ENCODE measurements at regions not wholly inside any gene's neighbourhood (a gene's known extent, or its start where the extent isn't known, plus 50 kb on each side); places are given as distances from the start of the nearest gene placed in this dataset.

GRCh38 chr6:115830895-115831294 lies 229.8 kb downstream of the FRK start:
- Histone ChIP-seq H3K4me2 (ENCODE audit: low read length) (no peak overlapping the region), H3K36me3 (ENCODE audit: control insufficient read depth in 1 of 2, insufficient read depth in 2 of 2, low read length in 2 of 2) (no peaks in the 10 kb centered on the region), H3K4me3 (replicated peaks in 1 of 2; ENCODE audit: low read depth in 1 of 2, low read length in 2 of 2) (no peak overlapping the region), H3K9ac (ENCODE audit: low read length) (no peak overlapping the region), H3K79me2 (ENCODE audit: insufficient read depth, low read length) (no peaks in the 10 kb centered on the region), H2AFZ (ENCODE audit: low read depth, low read length, poor library complexity, severe bottlenecking) (no peak overlapping the region), H3K9me2 (ENCODE audit: insufficient read depth) (no peaks in the 10 kb centered on the region), H4K20me1 (ENCODE audit: insufficient read depth) (no peaks in the 10 kb centered on the region), H3K27ac (ENCODE audit: low read depth, low read length) (no peak overlapping the region), H3K4me1 (ENCODE audit: control insufficient read depth in 1 of 2, insufficient read depth in 2 of 2, low read length in 2 of 2) (no peaks in the 10 kb centered on the region), H3K9me3 (ENCODE audit: control insufficient read depth in 1 of 2, insufficient read depth in 1 of 2, low read depth in 1 of 2, low read length in 2 of 2) (no peaks in the 10 kb centered on the region), H3K27me3 (ENCODE audit: insufficient read depth, low read length) (peaks cover 4% of the 10 kb centered on the region)
- DNase-seq (ENCODE audit: low read depth, low spot score) (no peak), ATAC-seq (no peak)
- TF ChIP-seq, protein P1, sequence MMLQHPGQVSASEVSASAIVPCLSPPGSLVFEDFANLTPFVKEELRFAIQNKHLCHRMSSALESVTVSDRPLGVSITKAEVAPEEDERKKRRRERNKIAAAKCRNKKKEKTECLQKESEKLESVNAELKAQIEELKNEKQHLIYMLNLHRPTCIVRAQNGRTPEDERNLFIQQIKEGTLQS (IDR thresholded peaks at IDR 0.05) = no peak
- TF ChIP-seq JUND (IDR thresholded peaks at IDR 0.05) (no peak), YY1 (IDR thresholded peaks at IDR 0.05; ENCODE audit: extremely low read depth, insufficient replicate concordance, low read depth, low read length) (no peak), ZFX (IDR thresholded peaks at IDR 0.05) (no peak), REST (IDR thresholded peaks at IDR 0.05; ENCODE audit: low read depth) (no peak), TCF7L2 (IDR thresholded peaks at IDR 0.05; ENCODE audit: borderline replicate concordance, extremely low read depth, insufficient read depth, insufficient read length) (no peak), POLR2AphosphoS5 (IDR thresholded peaks at IDR 0.05; ENCODE audit: low read depth, low read length) (no peak), SP1 (IDR thresholded peaks at IDR 0.05; ENCODE audit: low read depth) (no peak), ELF1 (IDR thresholded peaks at IDR 0.05; ENCODE audit: borderline replicate concordance, low read depth) (no peak), CBX3 (IDR thresholded peaks at IDR 0.05; ENCODE audit: low read depth) (no peak), EZH2 (IDR thresholded peaks at IDR 0.05) (no peak)
- POLR2A ChIA-PET = no interaction called here
- RAD21 ChIA-PET (ENCODE audit: low non-redundant PET in 1 of 2, low total read pairs in 2 of 2, uncharacterized antibody in 2 of 2, unreplicated experiment in 2 of 2) = no interaction called here
- intact Hi-C loops (cut with micrococcal nuclease) = no loop called here
- CTCF ChIA-PET = no interaction called here
- no TSS peak for BruUV-seq (replicated peaks)
